Subcutaneous abdominal adipose tissue (tissue), 5 donors: ENCODE measurements at regions not wholly inside any gene's neighbourhood (a gene's known extent, or its start where the extent isn't known, plus 50 kb on each side); places are given as distances from the start of the nearest gene placed in this dataset.
"Not testable (repeated sequence)": the region's sequence is repeated elsewhere in the genome, so short reads cannot be mapped to it uniquely, and the experiment has no call there.

Experiments
- H3K27ac ChIP-seq: one replicate; pipeline ENCODE4 v1.7.0; 2013; ENCODE audit warnings: low read depth, mild to moderate bottlenecking, inconsistent platforms, low read length, moderate library complexity
- H3K27me3 ChIP-seq, 5 donors: one replicate each; pipeline ENCODE4 v1.7.0; 2013; ENCODE audit warnings: low read length in 5 of 5, inconsistent platforms in 1 of 5; ENCODE audit not compliant: control insufficient read depth in 5 of 5, insufficient read depth in 4 of 5
- H3K36me3 ChIP-seq, 5 donors: one replicate each; pipeline ENCODE4 v1.7.0; 2013; ENCODE audit warnings: low read length in 5 of 5; ENCODE audit not compliant: control insufficient read depth in 5 of 5, insufficient read depth in 5 of 5
- H3K4me1 ChIP-seq, 5 donors: one replicate each; pipeline ENCODE4 v1.7.0; 2013; ENCODE audit warnings: low read length in 5 of 5, mild to moderate bottlenecking in 3 of 5, moderate library complexity in 1 of 5; ENCODE audit not compliant: control insufficient read depth in 5 of 5, insufficient read depth in 5 of 5
- H3K4me3 ChIP-seq, 5 donors: one replicate each; pipeline ENCODE4 v1.7.0; 2013; ENCODE audit warnings: low read length in 5 of 5, low read depth in 1 of 5
- H3K9ac ChIP-seq, 5 donors: one replicate each; pipeline ENCODE4 v1.7.0; 2013; ENCODE audit warnings: low read length in 5 of 5, mild to moderate bottlenecking in 4 of 5, moderate library complexity in 3 of 5
- H3K9me3 ChIP-seq, 5 donors: one replicate each; pipeline ENCODE4 v1.7.0; 2013; ENCODE audit warnings: low read length in 5 of 5; ENCODE audit not compliant: control insufficient read depth in 5 of 5
- donor health status: healthy.
- donor health status: healthy.
- donor health status: healthy.
- donor health status: healthy.
- donor health status: healthy.

DNA sequence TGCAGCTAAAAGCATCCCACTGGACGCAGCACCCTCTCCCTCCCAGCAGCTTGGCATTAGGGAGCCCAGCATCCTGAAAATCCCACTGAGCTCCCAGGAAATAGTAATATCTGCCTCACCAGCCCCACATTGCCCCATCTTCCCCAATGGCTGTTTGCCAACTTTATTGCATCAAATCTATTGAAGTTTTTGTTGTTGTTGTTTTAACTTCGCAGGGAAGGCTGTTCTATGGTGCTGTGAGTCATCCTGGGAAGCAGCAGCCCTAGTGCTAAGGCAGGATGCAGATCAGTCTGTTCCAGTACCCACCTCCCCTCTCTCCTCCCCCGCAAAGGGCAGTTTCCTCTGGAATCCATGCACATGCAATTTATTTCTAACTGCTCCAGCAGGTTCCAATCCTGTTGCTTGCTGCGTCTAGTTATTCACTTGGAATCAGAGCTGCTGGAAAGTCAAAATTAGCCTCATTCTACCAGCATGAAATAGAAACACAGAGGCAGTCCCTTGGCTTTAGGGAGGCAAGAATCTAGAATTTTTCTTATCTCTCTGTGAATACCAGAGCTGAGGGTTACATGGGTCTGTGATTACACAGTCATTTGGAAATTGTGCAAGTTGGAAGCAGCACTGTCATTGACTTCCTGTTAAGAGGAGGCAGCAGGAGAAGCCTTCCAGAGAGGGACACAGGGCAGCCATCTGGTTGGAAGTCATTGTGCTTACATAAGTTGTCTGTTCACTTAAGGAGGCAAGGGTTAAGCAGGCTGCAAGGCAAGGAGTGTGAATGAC, 115.9 kb upstream of the CACUL1 start:
- no peaks in the 10 kb centered on the region for H3K9me3 ChIP-seq
- H3K27ac ChIP-seq = peak overlapping the region; percentile 76
- peak overlapping the region in 1 of 5 donors; percentile 35 for H3K9ac ChIP-seq
- no peaks in the 10 kb centered on the region for H3K27me3 ChIP-seq
- H3K4me1 ChIP-seq = peaks cover 7 to 39% (median 25%) of the 10 kb centered on the region in 5 donors
- peak overlapping the region in 1 of 5 donors; percentile 31 for H3K4me3 ChIP-seq
- H3K36me3 ChIP-seq = no peaks in the 10 kb centered on the region

- Histone ChIP-seq H3K4me3 (peak overlapping the region in 1 of 5 donors; percentile 31), H3K9me3 (no peaks in the 10 kb centered on the region), H3K27me3 (no peaks in the 10 kb centered on the region), H3K27ac (peak overlapping the region; percentile 76), H3K36me3 (no peaks in the 10 kb centered on the region), H3K9ac (peak overlapping the region in 1 of 5 donors; percentile 31), H3K4me1 (peaks cover 7 to 33% (median 25%) of the 10 kb centered on the region in 5 donors)
Measured at GRCh38 chr10:118871244-118871865, 116.6 kb upstream of the CACUL1 start.

DNA sequence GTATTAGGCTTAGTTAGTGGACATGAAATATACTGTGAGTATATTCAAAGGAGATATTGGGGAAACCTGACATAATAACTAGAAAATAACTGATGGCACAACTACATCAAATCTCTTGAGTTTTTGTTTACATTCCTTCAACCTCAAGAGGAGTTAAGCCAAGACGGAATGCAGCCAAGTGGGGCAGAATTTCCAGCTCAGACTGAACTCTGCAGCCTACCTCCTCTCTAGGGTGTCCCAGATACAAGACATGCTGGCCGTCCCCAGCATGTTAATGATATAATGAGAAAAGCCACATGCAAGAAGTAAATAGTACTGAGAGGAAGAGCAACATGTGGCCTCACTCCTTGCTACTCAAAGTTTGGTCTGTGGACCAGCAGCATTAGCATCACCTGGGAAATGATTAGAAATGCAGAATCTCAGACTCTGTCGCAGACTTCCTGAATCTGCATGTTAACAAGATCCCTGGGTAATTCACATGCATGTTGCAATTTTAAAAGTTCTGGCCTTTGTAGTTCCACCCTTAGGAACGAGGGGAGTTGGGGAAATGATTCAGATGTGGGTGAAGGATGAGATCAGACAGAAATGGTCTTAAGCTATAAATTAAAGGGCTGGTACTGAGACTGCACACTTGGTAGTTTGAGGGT, 118.4 kb upstream of the CACUL1 start:
- H3K27ac ChIP-seq = no peak overlapping the region
- no peak overlapping the region for H3K9ac ChIP-seq

DNA sequence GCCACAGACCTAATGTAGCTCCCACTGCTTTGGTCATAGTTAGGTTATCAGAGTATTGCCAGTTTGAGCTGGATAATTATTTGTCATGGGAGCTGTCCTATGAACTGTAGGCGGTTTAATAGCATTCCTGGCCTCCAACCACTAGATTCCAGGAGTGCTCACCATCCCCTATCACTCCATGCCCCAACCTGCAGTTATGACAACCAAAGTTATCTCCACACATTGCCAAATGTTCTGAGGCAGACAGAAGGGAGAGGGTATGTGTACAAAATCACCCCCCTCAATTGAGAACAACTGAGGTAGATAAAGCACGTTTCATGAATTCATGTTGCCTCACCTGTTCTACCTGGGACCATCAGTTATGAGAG, 119.0 kb upstream of the CACUL1 start:
- Histone ChIP-seq H3K36me3 (no peaks in the 10 kb centered on the region), H3K4me3 (no peak overlapping the region), H3K27me3 (no peaks in the 10 kb centered on the region), H3K9ac (no peak overlapping the region), H3K27ac (no peak overlapping the region), H3K4me1 (peaks cover 7 to 32% (median 25%) of the 10 kb centered on the region in 5 donors), H3K9me3 (peaks cover 0 to 2% (median 0%) of the 10 kb centered on the region in 5 donors)

More for the DNA sequence above, 118.4 kb upstream of the CACUL1 start:
- peaks cover 7 to 32% (median 25%) of the 10 kb centered on the region in 5 donors for H3K4me1 ChIP-seq
- H3K27me3 ChIP-seq = no peaks in the 10 kb centered on the region
- H3K4me3 ChIP-seq = no peak overlapping the region
- H3K9me3 ChIP-seq = peaks cover 0 to 2% (median 0%) of the 10 kb centered on the region in 5 donors
- H3K36me3 ChIP-seq = no peaks in the 10 kb centered on the region

- Histone ChIP-seq H3K4me1 (peaks cover 7 to 32% (median 25%) of the 10 kb centered on the region in 5 donors), H3K4me3 (no peak overlapping the region), H3K36me3 (no peaks in the 10 kb centered on the region), H3K9ac (no peak overlapping the region), H3K9me3 (peaks cover 0 to 2% (median 0%) of the 10 kb centered on the region in 5 donors), H3K27ac (no peak overlapping the region), H3K27me3 (no peaks in the 10 kb centered on the region)
Measured at GRCh38 chr10:118874171-118874570, 119.4 kb upstream of the CACUL1 start.

DNA sequence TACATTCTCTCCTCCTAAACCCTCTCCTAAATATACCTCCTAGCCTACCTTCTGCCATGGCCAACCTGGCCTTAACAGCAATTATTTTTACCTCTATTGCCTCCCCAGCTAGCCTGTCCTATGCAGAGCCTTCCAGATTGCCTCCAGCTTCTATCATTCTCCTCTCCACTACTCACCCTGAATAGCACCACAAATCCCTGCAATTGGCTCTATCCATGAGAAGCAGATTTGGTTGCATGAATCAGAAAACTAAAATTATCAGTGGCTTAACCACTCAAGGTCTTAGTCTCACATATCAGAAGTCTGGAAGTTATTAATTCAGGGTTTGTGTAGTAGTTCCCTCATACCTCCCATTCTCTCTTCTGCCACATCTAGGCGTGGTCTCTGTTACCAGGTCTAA, 120.3 kb upstream of the CACUL1 start:
- H3K9me3 ChIP-seq = peaks cover 0 to 2% (median 0%) of the 10 kb centered on the region in 5 donors
- H3K27ac ChIP-seq = no peak overlapping the region
- H3K9ac ChIP-seq = no peak overlapping the region
- peaks cover 6 to 29% (median 25%) of the 10 kb centered on the region in 5 donors for H3K4me1 ChIP-seq
- H3K27me3 ChIP-seq = no peaks in the 10 kb centered on the region
- no peak overlapping the region for H3K4me3 ChIP-seq
- no peaks in the 10 kb centered on the region for H3K36me3 ChIP-seq

GRCh38 chr10:118882741-118883140, 128.0 kb upstream of the CACUL1 start:
- Histone ChIP-seq H3K9me3 (peaks cover 0 to 3% (median 0%) of the 10 kb centered on the region in 5 donors), H3K4me1 (no peaks in the 10 kb centered on the region), H3K36me3 (no peaks in the 10 kb centered on the region), H3K9ac (no peak overlapping the region), H3K27me3 (no peaks in the 10 kb centered on the region), H3K4me3 (no peak overlapping the region), H3K27ac (no peak overlapping the region)

DNA sequence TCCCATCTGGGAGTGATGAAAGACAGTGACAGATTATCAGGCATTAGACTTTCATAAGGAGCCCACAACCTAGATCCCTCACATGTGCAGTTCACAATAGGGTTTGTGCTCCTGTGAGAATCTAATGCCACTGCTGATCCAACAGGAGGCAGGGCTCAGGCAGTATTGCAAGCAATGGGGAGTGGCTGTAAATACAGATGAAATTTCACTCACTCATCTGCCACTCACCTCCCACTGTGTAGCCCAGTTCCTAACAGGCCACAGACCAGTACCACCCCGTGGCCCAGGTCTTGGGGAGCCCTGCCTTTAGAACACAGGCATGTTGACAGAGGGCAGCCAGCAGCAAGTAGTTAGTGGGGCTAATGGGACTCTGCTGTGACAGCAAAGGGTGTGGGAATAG, 137.3 kb upstream of the NANOS1 start:
- peaks cover 0 to 3% (median 0%) of the 10 kb centered on the region in 5 donors for H3K9me3 ChIP-seq
- no peaks in the 10 kb centered on the region for H3K27me3 ChIP-seq
- no peak overlapping the region for H3K27ac ChIP-seq
- H3K9ac ChIP-seq = no peak overlapping the region
- H3K4me3 ChIP-seq = no peak overlapping the region
- no peaks in the 10 kb centered on the region for H3K4me1 ChIP-seq
- H3K36me3 ChIP-seq = no peaks in the 10 kb centered on the region

- H3K9me3 ChIP-seq, H3K4me1 ChIP-seq, H3K27me3 ChIP-seq, H3K36me3 ChIP-seq, H3K9ac ChIP-seq, H3K4me3 ChIP-seq, H3K27ac ChIP-seq: not testable (repeated sequence)
Measured at GRCh38 chr10:118894891-118895290, 134.6 kb upstream of the NANOS1 start.

DNA sequence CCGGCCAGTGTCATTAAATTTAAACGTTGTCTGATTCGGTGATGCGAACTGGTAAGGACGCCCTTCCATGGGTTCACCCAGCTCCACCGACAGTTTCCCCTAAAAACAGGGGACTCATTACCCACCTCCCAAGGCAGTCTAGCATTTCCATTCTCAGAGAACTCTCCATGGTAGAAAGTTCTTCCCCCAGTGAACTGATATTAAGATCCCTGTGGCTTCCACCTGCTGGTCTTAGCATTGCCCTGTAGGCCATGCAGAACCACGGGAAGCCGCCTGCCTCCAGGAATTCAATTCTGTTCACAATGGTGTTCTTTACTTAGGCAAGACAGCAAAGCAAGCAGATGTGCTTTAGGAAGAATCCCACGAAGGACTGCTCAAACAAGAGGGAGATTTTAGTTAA, 128.9 kb upstream of the NANOS1 start:
- H3K4me3 ChIP-seq = no peak overlapping the region

More for the DNA sequence above, 128.9 kb upstream of the NANOS1 start:
- no peak overlapping the region for H3K27ac ChIP-seq
- H3K4me1 ChIP-seq = peaks cover 0 to 7% (median 0%) of the 10 kb centered on the region in 5 donors
- H3K9me3 ChIP-seq = peaks cover 0 to 6% (median 0%) of the 10 kb centered on the region in 5 donors
- no peaks in the 10 kb centered on the region for H3K36me3 ChIP-seq
- no peak overlapping the region for H3K9ac ChIP-seq
- H3K27me3 ChIP-seq = no peaks in the 10 kb centered on the region
